HG03342 (cell line): ENCODE measurements at regions not wholly inside any gene's neighbourhood (a gene's known extent, or its start where the extent isn't known, plus 50 kb on each side); places are given as distances from the start of the nearest gene placed in this dataset.
"Not testable (repeated sequence)": the region's sequence is repeated elsewhere in the genome, so short reads cannot be mapped to it uniquely, and the experiment has no call there.

Experiments
- ATAC-seq: cut with Tn5 transposase; IDR thresholded peaks from one replicate; pipeline ENCODE4 v1.9.1; 2021; ENCODE audit warnings: mild to moderate bottlenecking, moderate library complexity; ENCODE audit not compliant: unreplicated experiment

DNA sequence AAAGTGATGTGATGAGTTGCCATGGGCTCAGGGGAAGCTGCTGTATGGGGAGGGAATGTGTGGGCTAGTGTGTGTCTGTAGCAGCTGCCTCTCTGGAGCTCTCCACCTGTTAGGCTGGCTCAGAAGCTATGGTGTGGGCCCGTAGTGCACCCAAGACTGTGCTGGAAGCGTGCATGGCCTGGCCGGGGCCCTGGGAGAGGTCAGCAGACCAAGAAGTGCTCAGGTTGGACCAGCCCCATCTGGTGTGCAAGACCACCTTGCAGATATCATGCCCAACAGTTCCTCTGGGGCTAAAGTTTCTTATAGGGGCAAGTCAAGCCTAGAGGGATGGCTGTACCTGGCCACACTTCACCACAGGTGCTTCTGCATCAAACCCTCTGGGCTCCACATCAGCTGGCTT lies 274.4 kb upstream of the CCDC179 start:
- no peak for ATAC-seq

DNA sequence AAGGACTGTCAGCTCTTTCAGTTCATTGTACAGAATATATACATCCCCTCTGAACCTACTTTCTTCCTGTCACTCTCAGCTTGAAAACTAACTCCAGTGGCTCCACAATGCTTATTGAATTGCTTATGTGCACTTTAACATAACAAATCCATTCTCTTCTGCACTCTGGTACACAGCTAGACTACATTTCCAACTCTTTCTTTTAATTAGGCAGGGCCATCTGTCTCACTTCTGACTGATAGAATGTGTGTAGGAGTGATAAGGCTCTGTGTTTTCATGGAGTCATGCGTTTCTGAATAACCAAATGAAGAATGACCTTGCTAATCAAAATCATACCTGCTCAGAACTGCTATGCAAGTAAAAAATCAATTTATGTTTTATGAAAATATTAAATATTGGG lies 278.5 kb upstream of the CCDC179 start:
- ATAC-seq, result no peak

DNA sequence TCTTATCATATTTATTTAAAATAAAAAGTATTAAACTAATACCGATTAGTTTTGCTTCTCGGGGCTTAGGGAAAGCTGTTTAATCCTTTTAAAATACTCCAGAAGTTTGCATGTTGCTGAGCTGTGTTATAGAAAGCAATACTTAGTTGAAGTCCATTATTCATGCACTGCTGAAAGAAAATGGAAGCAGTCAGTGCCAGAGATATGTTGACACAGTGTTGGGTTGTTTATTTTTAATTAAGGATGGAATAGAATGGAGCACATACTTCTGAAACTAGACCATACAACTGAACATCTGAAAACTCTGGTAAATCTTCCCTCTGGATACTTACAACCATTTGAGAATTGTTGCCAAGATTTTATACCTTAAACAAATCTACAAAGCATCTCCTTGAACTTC lies 282.7 kb upstream of the CCDC179 start:
- no peak for ATAC-seq

DNA sequence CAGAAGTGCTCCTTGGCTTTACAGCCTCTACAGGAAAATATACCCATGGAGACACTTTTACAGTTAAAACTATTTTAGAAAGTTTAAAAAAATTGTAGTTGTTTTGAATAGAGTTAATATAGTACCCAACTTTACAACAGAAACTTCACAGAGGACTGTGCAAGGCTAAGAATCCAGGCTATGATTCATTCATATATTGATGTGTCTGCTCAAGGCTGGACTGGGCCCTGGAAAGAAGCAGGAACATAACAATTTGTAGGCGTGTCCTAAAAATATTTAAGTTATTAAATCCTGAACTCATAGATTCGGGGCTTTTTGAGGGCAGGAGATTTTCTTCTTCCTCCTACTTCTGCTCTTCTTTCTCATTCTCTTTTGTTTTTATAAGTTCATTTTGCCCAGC lies 291.5 kb upstream of the CCDC179 start:
- ATAC-seq, result no peak

DNA sequence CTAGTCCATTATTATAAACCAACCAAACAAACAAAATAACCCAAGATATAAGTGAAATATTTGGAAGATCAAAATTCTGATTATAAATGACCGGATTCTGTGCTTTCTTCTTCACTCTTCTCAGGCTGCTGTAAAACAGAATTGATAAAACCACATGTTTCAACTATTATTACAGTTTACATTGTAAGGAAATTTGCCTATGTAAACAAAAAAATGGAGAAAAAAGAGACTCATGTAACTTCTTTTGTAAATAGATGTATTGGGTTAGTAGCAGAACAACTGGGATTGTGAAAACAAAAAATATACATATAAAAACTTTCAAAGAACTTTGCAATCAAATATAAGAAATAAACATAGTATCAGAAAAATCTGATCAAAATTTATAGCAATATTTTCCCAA lies 295.2 kb upstream of the CCDC179 start:
- ATAC-seq, result no peak

DNA sequence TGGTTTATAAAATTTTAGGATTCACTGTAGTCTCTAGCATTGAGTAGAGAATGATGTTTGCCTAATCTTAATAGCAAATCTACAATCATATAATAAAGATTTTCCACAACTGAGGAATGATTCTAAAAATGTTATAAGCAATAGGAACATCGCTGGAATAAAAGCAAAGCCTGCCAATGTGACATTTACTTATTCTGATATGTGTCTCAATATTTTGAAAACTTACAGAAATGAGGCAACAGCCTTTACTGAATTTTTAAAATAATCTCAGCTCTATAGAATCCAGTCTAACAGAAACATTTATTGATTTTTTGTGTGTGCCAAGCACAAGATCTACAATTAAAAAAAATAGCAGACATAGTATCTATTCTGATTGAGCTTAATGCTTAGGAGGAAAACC lies 303.7 kb upstream of the CCDC179 start:
- ATAC-seq, result no peak

DNA sequence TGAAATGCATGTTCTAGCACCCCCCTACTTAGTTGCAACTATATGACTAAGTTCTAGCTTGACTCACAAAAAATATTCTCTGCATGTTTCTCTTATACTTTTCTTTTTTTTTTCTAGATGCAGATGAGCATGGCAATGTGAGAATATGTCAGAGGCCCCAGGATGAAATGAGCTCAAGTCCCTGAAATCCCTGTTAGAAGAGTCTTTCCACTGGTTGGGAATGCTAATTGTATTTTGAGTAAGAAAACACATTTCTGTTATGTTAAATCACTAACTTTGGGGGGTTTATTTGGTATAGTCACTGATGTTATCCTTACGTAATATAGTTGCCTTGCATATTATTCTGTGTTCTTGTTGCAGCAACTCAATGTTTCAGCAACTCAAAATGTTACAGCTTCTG lies 306.1 kb upstream of the CCDC179 start:
- no peak for ATAC-seq

DNA sequence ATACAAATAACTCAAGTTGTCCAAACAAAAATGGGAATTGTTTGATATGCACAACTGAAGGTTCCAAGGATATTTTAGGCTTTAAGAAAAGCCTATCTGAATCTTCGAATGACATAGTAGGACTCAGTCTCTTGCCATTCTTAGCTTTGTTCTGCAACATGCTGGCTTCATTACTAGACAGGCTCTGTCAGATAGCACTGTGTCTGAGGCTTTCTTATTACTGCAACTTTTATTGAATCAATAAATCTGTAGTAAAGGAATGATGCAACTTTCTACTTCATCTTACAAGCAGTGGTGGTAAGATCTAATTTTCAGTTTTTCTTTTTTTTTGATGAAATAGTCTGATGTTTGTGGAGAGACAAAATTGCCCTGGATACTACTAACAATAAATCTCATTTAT lies 319.3 kb upstream of the CCDC179 start:
- no peak for ATAC-seq

DNA sequence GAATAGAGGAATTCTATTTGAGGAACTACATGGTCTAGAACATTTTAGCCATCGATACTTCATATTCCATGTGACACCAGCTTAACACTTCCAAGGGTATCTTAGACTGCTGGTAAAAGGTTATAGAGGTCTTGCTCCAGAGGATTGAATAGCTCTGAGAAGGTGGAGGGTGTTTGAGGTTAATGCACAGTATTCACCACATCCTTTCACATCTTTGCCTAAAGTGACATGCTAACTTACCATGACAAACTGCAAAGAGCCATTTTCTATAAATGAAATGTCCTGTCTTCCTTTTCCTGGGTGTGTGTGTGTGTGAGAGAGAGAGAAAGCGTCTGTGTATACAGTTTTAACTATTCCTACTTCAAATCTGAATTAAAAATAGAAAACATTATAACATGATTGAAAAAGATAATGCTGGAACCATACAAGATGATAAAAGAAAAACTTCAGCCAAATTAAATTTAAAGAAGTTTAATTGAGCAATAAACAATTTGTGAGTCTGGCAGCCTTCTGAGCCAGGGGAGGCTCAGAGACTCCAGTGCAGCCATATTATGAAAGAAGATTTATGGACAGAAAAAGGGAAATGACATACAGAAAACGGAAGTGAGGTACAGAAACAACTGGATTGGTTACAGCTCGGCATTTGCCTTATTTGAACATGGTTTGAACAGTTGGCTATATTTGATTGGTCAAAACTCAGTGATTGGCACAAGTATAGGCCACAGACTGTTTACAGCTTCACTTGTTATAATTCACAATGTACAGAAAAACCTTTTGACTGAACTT lies 320.9 kb upstream of the CCDC179 start:
- no peak for ATAC-seq

DNA sequence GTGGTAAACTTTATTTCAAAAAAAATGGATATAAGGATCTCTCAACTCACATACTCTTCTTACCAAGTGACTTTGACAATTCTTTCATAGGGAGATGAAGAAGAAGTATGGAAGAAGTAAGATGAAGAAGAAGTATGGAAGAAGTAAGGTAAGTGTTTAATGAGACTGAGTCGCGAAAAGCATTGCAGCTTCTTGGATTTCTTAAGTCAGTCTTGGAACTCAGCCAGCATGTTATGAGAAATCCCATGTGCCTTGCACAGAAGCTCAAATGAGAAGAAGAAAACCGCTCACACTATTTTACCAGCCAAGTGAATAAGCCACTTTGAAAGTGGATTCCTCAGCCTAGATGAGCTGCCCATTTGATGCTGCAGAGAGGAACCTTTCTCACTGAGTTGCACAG lies 332.0 kb upstream of the CCDC179 start:
- no peak for ATAC-seq

DNA sequence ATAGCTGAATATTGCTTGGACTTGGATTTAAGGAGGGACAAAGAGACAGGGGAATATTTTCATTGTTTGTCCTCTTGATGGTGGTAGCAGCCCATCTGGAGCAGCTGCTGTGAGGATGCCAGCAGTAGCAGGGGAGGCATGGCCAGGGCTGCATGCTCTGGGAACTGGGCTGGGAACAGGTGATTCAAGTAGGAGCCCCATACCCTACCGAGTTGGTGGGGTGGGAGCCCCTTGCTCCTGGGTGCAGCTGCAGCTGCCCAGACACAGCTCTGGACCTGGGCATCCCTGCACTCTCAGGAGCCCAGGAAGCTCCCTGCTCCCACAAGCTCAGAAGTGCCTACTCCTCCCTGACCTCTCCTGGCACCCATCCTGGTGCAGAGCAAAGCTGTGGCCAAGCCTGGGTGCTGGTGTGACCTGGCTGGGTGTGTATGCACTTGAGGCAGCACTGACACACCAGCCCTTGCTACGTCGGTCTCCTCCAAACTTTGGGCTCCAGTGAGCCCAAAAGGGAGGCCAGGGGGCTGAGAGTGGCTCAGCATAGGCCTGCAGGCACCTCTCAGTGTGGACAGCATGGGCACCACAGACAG lies 341.8 kb upstream of the CCDC179 start:
- ATAC-seq, result no peak

DNA sequence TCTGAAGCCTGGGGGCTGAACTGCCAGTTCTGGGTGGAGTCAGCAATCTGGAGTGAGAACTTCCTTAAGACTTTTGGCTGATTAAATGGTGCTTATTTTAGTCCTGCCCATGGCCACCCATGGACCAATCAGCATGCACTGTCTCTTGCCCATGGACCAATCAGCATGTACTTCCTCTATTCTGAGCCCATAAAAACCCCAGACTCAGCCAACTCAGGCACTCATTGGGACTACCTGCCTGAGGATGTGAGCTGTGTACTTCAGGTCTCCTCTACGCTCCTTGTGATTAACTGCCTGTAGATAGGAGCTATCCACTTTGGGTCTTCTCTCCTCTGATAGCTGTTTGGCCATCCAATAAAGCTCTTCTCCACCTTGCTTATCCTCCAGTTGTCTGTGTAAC lies 342.3 kb upstream of the CCDC179 start:
- no peak for ATAC-seq

DNA sequence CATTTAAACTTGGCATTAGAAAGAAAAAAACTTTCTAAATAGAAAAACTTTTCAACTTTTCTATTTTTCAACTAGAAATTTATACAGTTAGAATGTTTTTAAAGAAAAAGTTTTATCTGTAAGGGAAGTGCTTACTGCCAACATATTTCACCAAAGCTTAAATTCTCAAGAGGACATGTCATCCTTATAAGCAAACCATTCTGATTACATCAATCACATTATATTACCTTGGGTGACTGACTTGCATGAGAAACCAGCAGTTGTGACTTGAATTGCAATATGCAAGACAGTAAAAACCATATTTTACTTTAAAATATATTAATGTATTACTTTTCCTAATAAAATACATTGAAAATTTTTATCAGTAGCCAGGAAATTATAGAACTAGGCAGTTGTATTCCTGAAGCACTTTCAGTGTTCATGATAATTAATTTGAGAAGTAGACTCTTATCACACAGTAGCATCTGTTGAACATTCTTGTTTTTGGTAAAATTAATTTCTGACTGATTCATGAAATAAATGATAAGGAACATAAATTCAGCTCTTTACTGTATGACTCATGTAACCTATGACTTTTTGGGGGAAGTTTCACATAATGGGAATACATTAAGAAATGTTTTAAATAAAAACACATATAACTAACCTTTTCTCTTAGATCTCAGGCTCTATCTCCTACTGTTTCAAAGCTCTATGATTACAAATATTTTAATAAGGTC lies 345.0 kb upstream of the CCDC179 start:
- ATAC-seq, result no peak

DNA sequence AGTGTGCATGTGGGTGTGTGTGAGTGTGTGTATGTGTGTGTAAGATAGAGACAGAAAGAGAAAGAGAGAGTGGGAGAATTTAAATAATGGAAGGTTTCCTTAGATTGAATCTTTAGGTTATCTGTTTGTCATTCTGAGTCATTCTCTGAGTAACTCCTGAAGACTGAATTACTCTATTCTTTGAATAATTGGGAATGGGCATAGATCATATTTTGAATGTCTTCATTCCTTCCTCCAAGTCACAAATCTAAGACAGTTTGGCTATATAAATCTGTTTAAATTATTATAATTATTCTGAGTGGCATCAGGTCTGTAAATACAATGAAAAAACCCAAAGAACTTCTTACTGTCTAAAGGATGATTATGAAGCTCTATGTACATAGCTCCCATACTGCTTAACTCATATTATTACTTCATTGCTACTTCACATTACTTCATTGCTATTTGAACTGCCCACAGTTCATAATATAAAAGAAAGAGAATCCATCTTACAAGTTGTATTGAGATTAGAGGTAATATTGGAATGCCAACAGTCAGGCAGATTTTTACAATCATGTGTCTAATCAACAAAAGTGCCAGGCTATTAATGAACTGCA lies 346.6 kb upstream of the CCDC179 start:
- no peak for ATAC-seq

DNA sequence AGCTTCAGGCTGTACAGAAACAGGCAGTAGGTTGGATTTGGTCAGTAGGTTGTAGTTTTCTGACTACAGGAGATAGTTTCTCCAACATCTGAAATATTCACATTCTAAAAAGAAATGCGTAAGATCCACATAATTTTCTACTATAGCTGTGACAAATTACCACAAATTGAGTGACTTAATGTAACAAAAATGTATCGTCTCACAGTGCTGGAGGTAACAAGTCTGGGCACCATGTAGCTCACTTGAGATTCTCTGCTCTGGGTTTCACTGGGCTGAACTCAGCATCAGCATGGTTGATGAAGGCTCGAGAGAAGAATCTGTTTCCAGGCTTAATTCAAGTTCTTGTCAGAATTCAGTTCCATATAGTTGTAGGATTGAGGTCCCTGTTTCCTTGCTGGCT lies 350.9 kb upstream of the CCDC179 start:
- ATAC-seq, result no peak

DNA sequence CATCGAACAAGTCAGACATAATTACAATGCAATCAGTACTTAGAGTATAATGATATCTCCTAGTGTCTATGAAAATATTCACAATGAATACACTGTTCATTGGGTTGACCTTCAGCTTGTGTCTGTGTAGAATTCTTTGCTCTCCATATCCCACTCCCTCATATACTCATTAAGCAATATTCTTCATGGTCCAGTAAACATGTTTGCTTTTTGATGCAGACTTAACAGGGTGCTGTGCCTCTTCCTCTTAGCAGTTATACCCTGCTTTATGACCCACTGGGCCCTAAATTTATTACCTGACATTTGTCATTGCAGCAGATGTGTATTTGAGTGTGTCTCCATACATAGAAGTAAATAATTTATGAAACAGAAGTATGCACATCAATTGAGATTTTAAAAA lies 352.5 kb upstream of the CCDC179 start:
- no peak for ATAC-seq

DNA sequence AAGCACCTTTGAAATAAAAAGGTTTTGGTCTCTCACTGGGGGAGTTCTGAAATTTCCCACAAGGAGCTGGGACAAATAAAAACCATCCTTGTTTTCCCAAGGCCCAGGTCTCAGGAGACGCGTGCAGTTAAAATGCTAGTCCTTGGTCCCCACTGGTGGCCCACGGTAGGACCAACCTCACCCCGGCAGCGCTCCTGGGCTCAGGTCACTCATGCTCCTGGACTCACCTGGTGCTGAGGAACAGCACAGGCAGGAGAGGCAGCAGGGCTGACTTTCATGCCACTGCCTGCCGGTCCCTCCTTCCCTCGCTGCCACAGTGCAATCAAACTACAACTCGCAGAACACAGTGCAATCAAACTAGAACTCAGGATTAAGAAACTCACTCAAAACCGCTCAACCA lies 356.8 kb upstream of the CCDC179 start:
- ATAC-seq, result no peak

DNA sequence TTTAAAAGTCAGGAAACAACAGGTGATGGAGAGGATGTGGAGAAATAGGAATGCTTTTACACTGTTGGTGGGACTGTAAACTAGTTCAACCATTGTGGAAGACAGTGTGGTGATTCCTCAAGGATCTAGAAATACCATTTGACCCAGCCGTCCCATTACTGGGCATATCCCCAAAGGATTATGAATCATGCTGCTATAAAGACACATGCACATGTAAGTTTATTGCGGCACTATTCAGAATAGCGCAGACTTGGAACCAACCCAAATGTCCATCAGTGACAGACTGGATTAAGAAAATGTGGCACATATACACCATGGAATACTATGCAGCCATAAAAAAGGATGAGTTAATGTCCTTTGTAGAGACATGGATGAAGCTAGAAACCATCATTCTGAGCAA lies 359.8 kb upstream of the CCDC179 start:
- not testable (repeated sequence) for ATAC-seq

DNA sequence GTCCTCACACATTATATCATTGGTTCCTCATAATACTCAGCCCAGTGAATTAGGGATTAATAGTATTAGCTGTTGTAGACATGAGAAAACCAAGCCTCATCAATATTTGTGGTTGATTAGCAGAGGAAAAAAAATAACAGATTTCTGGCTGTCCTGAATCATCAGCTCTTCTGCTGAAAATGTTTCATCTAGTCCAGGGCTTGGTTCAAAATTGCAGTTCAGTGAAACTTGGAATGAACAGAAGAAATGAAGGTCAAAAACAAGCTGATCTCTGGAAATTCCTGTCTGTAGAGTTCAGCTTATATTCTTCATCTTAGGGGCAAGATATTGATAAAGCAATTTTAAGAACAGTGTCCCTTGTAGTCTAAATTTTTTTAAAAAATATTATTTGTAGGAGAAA lies 361.1 kb upstream of the CCDC179 start:
- no peak for ATAC-seq

DNA sequence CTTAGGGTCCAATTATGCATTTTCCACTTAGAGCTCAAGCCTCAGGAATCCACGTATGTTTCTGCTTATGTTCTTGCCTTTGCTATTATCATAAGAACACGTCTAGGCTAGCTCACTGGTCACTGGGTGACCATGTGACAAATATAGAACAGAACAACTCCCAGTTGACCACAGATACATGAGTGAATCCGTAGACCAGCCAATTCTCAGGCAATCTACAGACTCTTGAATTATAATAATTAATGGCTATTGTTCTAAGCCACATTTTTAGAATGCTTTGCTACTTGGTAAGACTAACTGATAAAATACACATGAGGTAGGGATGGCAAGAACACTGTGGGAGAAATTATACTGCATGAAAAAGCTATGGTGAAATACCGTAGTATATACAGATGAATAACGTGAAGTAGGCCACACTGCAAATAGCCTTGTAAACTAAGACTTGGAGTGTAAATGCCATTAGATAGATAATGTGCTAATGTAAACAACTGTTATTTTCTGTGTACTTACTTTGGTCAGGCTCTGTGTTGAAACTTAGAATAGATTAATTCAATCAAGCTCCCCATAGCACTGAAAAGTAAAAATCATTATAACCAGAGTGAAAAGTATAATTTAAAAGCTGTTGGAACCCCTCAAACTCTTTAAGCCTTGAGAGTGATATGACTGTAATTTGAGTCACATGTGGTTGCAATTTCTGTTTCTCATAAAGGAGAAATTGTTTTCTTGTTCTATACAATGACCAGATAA lies 366.2 kb upstream of the CCDC179 start:
- no peak for ATAC-seq

DNA sequence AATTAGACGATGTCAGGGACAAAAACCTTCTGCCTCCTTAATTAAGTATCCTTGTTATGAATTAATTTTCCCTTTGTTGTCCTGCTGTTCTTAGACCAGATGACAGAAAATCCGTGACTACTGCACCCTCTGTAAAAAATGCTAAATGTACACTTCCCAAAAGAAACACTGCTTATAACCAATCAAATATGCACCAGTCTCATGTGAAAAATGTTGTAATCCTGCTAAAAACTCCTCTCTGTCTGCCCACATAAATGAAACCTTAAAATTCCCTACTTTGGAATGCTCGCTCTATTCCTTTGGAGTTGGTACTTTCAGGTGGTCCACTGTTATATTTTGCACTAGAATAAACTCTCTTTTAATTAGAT lies 366.8 kb upstream of the CCDC179 start:
- no peak for ATAC-seq
